Upper lobe of left lung (tissue), 6 donors: ENCODE measurements at regions not wholly inside any gene's neighbourhood (a gene's known extent, or its start where the extent isn't known, plus 50 kb on each side); places are given as distances from the start of the nearest gene placed in this dataset.

Source experiments
- ATAC-seq, 2 donors: fragments of 200-7000 bp; cut with Tn5 transposase; one replicate each; pipeline ENCODE4 v1.9.1; 2022; ENCODE audit warnings: mild to moderate bottlenecking in 2 of 2, moderate library complexity in 2 of 2; ENCODE audit not compliant: low FRiP score in 2 of 2
- DNase-seq, 2 donors: peaks; one replicate each; pipeline ENCODE4 v3.0.0-alpha.2; 2019 to 2020
- H3K27ac ChIP-seq, 4 donors: fragments of 200-600 bp; sonication (generic); one replicate each; pipeline ENCODE4 v1.5.1; 2016 to 2019
- H3K27me3 ChIP-seq, 4 donors: fragments of 200-600 bp; sonication (generic); one replicate each; pipeline ENCODE4 v1.5.1; 2017 to 2019
- H3K36me3 ChIP-seq, 4 donors: fragments of 200-600 bp; sonication (generic); one replicate each; pipeline ENCODE4 v1.5.1; 2016 to 2019
- H3K4me1 ChIP-seq, 4 donors: fragments of 200-600 bp; sonication (generic); one replicate each; pipeline ENCODE4 v1.5.1; 2018 to 2019
- H3K4me3 ChIP-seq, 4 donors: fragments of 200-600 bp; sonication (generic); one replicate each; pipeline ENCODE4 v1.5.1; 2017 to 2019; ENCODE audit warnings: mild to moderate bottlenecking in 2 of 4, moderate library complexity in 1 of 4
- H3K9me3 ChIP-seq, 4 donors: fragments of 200-600 bp; sonication (generic); one replicate each; pipeline ENCODE4 v1.5.1; 2018 to 2019
- CTCF ChIP-seq, 6 experiments: fragments of 450-650 bp in 4 of 6; fragments of 200-600 bp in 2 of 6; sonication (generic) in 2 of 6; IDR thresholded peaks; one replicate each; pipeline ENCODE4 v1.5.1; 2016 to 2019; ENCODE audit warnings: antibody characterized with exemption in 6 of 6
- EP300 ChIP-seq, 4 donors: sonication (generic); formaldehyde crosslinking; IDR thresholded peaks; one replicate each; pipeline ENCODE4 v1.5.1; 2017; ENCODE audit warnings: antibody characterized with exemption in 4 of 4, control low read depth in 2 of 4
- POLR2A ChIP-seq, 4 donors: fragments of 450-650 bp; IDR thresholded peaks; one replicate each; pipeline ENCODE4 v1.5.1; 2016 to 2017; ENCODE audit warnings: antibody characterized with exemption in 4 of 4, mild to moderate bottlenecking in 2 of 4
- POLR2AphosphoS5 ChIP-seq, 2 donors: sonication (generic); formaldehyde crosslinking; IDR thresholded peaks; one replicate each; pipeline ENCODE4 v1.5.1; 2017; ENCODE audit warnings: antibody characterized with exemption in 2 of 2
- WGBS, 2 donors: methylation state at CpG; one replicate each; pipeline ENCODE4 v1.1.5; 2017 to 2018; 5-methylcytosine and 5-hydroxymethylcytosine counted together
- donor health status: DM: no; HTN: no; CAD: no; lungs with moderate emphysema.
- donor health status: DM: no; HTN: yes; CAD: no; lungs with severe emphysema.

GRCh38 chr4:159016593-159017024, 86.3 kb upstream of the RAPGEF2 start:
- H3K9me3 ChIP-seq: no peaks in the 10 kb centered on the region
- ATAC-seq (no peak), DNase-seq (no peak)
- peaks cover 0 to under 1% (median 0%) of the 10 kb centered on the region in 4 donors for H3K4me1 ChIP-seq
- no peaks in the 10 kb centered on the region for H3K27me3 ChIP-seq
- H3K4me3 ChIP-seq: no peak overlapping the region
- H3K36me3 ChIP-seq: no peaks in the 10 kb centered on the region
- TF ChIP-seq CTCF (IDR thresholded peaks at IDR 0.05) (no peak), POLR2A (IDR thresholded peaks at IDR 0.05) (no peak), EP300 (IDR thresholded peaks at IDR 0.05) (no peak), POLR2AphosphoS5 (IDR thresholded peaks at IDR 0.05) (no peak)
- WGBS, 2 donors: 75 to 78% methylated on average over 8 of the region's 8 CpGs
- no peak overlapping the region for H3K27ac ChIP-seq

GRCh38 chr4:159017323-159018026, 85.4 kb upstream of the RAPGEF2 start:
- Histone ChIP-seq H3K4me1 (no peaks in the 10 kb centered on the region), H3K36me3 (no peaks in the 10 kb centered on the region), H3K9me3 (no peaks in the 10 kb centered on the region), H3K27ac (no peak overlapping the region), H3K4me3 (no peak overlapping the region), H3K27me3 (no peaks in the 10 kb centered on the region)
- 82 to 91% methylated on average over 5 of the region's 5 CpGs for WGBS, 2 donors
- TF ChIP-seq CTCF (IDR thresholded peaks at IDR 0.05) (no peak), EP300 (IDR thresholded peaks at IDR 0.05) (no peak), POLR2A (IDR thresholded peaks at IDR 0.05) (no peak), POLR2AphosphoS5 (IDR thresholded peaks at IDR 0.05) (no peak)
- no peak for ATAC-seq
- no peak for DNase-seq

- Histone ChIP-seq H3K4me3 (no peak overlapping the region), H3K27me3 (no peaks in the 10 kb centered on the region), H3K27ac (no peak overlapping the region), H3K9me3 (no peaks in the 10 kb centered on the region), H3K36me3 (no peaks in the 10 kb centered on the region), H3K4me1 (no peaks in the 10 kb centered on the region)
- ATAC-seq (no peak), DNase-seq (no peak)
- 63 to 80% methylated on average over 4 of the region's 4 CpGs for WGBS, 2 donors
- no peak for TF ChIP-seq POLR2AphosphoS5 (IDR thresholded peaks at IDR 0.05)
- TF ChIP-seq EP300 (IDR thresholded peaks at IDR 0.05): no peak
- no peak for TF ChIP-seq POLR2A (IDR thresholded peaks at IDR 0.05)
- TF ChIP-seq CTCF (IDR thresholded peaks at IDR 0.05): no peak
These were observed 84.7 kb upstream of the RAPGEF2 start for GRCh38 chr4:159018062-159018629.

- Histone ChIP-seq H3K9me3 (no peaks in the 10 kb centered on the region), H3K27ac (no peak overlapping the region), H3K4me3 (no peak overlapping the region), H3K4me1 (no peaks in the 10 kb centered on the region), H3K27me3 (no peaks in the 10 kb centered on the region), H3K36me3 (no peaks in the 10 kb centered on the region)
- WGBS, 2 donors: 42 to 48% methylated on average over 5 of the region's 5 CpGs
- DNase-seq (no peak), ATAC-seq (no peak)
- TF ChIP-seq CTCF (IDR thresholded peaks at IDR 0.05): no peak
- TF ChIP-seq EP300 (IDR thresholded peaks at IDR 0.05): no peak
- no peak for TF ChIP-seq POLR2AphosphoS5 (IDR thresholded peaks at IDR 0.05)
- TF ChIP-seq POLR2A (IDR thresholded peaks at IDR 0.05): no peak
These were observed 83.5 kb upstream of the RAPGEF2 start for GRCh38 chr4:159019356-159019755.
